ENCODE measurements at regions not wholly inside any gene's neighbourhood (a gene's known extent, or its start where the extent isn't known, plus 50 kb on each side); places are given as distances from the start of the nearest gene placed in this dataset.
"Not testable (repeated sequence)": the region's sequence is repeated elsewhere in the genome, so short reads cannot be mapped to it uniquely, and the experiment has no call there.

DNA sequence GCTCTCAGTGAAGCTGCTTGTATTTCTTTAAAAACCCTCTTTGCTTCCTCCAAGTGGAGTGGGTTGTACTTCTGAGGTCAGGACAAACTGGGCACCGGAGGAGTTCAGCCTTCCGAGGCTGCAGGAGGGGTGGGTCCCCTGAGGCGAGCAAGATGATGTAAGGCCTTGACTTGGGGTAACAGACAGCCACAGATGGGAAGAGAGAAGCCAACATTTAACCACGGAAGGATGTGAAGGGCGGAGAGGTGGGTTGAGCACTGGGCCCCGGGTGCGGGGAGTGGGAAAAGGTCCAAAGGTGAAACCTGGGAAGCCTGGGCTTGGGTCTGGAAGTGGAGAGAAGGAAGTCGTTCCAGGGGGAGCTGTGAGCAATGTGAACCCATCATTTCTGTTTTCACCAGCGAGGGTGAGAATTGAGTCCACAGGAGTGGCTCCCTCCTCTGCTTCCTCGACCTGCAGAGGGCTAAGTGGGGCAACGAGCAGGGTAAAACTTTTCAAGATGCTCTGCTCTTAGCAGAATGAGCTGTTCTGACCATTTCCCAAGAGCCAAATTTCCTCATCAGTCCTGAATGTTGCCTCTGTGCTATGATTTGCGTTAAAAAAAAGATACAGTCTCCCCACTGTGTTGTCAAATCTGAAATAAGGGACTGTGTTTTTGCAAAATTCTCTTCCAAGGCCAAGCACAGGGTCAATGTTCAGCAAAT, 137.7 kb upstream of the CRHR1 start:
- DNase-seq, result no peak

DNA sequence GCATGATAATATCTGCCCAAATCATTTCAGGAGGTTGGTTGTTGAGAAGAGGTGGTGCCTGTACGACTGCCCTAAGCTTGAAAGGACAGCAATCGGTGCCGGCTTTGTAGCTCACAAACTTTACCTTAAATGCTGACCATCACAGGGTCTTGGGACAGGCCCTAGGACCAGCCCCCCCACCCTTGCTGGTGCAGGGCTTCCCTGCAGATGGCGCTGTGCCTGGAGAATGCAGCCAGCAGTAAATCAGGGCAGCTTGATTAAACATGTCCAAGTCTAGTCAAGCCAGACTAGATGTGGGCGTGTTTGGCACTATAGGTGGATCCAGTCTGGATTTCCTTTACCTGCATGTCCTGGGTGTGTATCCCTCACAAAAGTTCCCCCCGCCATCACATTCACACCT, 135.5 kb upstream of the CRHR1 start:
- no peak for DNase-seq

DNA sequence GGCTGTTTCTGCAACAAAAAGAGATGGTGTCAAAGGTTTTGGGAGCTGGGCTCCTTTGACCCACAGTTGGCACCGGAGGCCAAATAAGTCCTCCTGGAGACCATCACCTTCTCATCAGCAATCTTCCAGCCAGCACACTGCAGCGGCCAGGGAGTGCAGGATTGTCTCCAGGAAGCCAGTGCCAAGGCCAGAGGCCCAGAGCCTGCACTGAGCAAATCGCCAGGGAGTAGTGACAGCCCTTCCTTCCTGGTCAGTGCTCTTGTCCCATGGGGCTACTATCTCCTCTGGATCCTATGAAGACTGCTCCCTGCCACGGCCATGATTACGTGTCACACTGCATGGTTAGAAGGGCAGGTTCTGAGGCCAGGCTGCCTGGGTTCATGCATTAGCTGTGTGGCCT, 134.3 kb upstream of the CRHR1 start:
- no peak for DNase-seq

DNA sequence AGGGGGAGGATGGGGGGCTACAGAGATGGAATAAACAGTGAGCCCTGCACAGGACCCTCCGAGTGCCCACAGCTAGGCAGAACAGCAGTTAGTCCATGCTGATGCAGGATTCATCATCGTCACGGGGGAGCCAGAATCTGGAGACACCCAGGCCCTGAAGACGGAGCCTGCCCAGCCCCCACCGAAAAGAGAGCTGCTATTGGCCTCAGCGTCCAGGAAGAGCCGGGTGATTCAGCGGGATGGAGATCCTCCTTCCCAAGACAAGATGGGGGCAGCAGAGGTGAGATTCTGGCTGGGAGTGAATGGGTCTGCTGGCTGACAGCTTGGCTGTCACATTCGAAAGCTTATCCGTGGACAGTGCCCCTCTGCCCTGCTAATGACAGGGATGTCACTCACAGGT, 133.6 kb upstream of the CRHR1 start:
- DNase-seq, result no peak

DNA sequence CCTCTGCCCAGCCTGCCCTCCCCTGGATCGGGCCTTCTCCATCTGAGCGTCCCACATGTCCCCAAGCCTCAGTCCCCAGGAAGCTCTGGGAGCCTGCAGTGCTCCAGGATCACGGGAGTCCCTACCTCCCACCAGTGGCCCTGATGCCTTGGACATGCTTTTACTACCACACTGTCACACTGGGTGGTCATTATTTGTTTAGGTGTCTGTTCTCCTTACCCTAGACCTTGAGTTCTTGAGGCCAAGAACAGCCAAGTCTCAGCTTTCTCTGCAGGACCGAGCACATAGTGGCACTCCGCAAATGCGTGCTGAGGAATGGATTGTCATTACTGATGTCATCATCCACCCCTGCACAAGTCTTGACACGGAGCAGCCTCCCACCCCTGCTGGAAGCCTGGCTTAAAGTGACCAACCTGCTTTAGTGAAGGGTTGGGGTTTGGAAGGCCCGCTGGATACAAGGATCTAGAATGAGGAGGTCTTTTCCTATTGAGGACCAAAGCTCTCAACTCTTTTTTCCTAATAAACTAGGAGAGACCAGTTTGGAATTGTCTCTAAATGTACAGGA, 132.9 kb upstream of the CRHR1 start:
- no peak for DNase-seq

DNA sequence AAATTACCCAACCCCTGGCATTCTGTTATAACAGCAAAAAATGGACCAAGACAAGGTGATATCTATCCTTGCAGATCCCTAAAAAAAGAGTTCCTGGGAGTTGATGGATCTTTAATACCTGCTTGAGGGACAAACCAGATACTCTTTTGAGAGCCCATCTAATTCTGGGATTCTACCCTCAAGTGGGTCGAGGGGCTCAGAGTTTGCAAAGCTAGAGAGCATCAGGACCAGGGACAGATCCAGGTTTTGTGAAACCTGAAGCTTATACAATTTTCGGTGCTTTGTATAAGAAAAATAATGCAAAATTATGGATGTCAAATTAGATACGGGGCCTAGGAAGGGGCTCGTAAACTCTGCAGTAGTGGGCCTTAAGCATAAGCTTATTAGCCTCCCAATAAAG, 130.5 kb upstream of the CRHR1 start:
- DNase-seq, result no peak

DNA sequence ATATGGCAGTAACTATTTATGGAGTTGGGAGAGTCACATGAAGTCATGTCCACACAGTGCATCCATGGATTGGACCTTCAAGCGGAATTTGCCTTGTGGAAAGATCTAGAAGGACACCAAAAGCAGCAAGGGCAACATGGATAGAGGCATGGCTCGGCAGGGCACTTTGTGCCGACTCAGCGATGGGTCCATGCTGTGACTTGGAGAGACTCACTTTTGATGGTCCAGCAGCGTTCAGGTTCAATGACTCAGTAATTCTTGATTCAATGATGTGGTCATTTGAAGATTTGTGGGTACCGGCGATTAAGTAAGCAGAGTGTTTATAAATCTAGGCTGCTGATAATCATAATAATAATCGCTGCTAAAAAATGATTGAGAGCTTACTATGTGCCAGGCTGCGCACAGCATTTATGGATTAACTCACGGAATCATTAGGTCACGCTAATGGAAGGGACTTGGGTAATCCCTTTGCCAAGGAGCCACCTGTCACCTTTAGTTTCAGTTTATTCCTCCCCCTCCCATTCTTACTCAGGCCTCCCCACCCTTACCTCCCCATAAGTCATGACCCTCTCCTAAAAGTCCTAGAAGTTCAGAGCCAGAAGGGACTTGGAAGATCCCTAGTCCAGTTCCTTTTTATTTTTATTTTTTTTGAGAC, 127.5 kb upstream of the CRHR1 start:
- no peak for DNase-seq

DNA sequence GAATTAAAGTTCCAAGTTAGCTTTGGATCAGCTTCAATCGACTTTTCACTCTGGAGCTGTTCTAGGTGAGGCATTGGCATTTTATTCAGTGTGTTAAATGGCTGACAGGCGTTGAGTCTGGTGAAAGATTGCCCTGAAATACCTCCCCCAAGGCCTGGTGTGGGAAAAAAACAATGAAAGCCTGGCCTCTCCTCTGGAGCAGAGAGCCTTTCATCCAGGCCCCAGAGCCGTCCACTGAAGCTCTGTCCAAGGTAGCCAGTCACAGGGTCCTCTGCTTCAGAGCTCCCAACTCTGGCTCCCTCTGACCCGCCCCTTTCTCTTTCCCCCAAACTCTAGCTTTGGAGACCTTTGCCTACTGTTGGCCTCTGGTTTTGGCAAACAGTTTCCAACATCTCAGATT, 123.6 kb upstream of the CRHR1 start:
- no peak for DNase-seq

DNA sequence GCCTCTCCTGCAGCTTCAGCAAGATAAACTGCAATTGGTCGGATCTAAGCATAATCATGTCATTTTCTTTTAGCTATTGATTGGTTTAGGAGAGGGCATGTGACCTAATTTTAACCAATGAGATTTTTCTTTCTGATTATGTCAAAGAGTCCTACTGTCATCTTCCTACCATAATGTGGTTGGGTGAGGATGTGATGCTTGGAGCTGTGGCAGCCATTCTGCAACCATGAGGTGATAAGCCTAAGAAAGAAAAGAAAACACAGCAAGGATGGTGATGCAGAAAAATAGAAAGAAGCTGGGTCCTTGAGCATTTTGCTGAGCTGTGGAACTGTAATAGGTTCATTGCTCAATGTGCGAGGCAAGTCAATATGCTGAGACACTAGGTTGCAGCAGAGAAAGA, 121.7 kb upstream of the CRHR1 start:
- no peak for DNase-seq

DNA sequence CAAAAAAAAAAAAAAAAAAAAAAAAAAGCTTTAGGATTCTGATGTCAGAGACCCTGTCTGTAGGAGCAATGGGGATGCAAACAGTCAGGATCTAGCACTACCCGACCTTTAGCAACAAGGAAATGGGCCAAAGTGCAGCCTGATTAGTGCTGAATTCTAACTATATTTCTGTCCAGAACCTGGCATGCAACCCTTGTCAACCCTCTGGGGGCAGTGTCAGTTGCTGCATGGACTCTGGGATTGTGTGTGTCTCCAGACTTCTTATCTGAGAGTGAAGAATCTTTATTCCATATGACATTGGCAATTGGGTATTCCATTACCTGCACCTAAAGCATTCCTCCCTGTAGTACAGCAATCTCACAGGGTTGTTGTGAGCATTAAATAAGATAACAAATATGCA, 120.3 kb upstream of the CRHR1 start:
- DNase-seq, result no peak

DNA sequence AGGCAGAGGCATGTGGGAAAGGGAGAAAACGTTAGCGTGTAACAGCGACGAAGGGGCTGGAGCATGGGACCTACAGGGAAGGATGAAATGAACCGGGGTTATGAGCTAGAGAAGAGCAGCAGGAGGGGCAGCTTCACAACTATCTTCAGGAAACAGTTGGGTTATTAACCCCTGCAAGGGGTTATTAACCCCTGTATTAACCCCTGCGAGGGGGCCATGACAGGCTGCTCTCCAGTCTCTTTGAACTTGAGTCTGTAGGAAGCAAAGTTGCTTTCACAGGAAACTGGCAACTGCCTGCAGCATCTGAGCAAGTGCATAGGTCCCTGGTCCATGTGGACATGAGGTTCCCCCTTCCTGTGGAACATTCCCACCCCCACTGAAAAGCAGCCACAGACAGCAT, 119.2 kb upstream of the CRHR1 start:
- DNase-seq, result no peak

DNA sequence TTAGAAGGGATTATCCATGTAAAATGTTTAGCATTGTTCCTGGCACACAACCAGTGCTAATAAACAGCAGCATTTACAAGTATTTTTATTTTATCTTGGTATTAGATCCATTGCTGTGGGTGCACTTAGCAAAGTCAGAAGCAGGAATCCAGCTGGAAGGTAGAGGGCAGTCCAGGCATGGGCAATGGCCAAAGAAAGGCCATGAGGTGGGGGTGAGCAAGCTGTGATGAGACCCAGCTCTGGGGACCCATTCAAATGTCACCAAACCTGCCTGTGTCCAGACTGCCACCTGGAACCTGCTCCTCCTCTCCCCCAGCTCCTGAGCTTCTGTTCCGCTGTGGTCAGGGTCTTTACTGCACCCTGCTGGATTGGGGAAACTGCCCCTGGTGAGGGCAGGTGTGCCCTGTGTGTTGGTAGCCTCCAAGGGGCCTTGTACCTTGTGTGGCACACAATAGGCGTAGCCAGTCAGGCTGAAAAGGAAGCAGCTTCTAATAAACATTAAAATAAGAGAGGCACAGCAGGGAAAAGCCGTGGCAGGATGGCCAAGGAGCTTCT, 118.0 kb upstream of the CRHR1 start:
- DNase-seq, result no peak

DNA sequence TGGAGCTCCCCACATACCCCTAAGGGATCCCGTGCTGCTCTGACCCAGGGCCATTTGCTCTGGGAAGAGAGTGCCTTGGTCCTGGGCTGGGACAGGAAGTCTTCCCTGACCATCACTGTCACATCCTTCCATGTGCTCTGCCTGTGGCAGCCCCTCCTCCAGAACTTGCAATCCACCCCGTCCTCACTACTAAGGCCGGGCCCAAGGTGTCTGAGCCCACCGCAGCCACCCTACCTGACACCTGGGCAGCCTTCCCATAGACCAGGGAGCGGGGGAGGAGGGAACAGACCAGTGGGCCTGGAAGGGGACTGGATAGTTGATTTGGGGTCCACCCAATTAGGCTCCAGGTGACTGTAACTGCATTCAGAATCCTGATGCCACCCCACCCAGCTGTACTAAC, 117.5 kb upstream of the CRHR1 start:
- no peak for DNase-seq

DNA sequence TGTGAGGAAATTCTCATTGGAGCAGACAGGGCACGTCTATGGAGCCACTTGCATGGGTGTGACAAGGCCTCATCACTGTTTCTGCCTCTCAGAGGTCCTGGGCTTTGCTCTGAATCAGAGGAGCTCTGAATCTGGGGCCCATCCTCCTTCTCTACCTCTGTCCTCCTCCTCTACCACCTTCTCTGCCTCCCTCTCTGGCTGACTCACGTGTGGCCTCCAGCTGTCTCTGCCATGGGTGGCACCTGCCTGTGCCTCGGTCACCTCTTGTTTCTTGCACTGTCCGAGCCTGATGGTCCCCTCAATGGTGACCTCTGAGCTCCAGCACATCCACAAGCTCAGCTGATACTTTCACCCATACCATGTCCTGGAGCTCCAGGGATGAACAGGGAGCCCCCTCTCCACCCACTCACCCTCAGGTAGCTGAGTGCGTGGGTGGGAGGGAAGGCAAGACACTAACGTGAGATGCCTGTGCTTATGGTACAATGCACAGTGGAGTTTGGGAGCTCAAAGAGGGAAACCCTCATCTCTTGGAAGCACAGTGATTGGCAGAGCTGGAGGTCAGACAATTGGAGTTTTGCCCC, 116.4 kb upstream of the CRHR1 start:
- peak in 3 of 56 donors; percentile 9 to 32 (median 31) for DNase-seq

DNA sequence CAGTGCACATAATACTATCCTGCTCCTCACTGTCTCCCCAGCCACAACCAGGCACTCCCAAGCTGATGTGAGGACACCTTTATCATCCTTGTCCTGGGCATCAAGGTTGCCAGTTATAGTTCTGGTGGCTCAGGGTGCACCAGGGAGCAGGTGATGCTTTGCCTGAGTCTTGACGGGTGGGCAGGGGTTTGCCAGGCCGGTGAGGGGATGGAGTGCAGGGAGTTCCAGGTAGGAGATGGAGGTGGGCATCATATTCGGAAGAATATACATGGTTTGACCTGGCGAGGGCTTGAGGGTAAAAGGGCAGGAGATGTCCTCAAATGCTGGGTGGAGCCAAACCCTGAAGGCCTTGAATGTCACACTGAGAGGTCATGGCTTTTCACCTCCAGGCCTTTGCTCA, 115.8 kb upstream of the CRHR1 start:
- no peak for DNase-seq

DNA sequence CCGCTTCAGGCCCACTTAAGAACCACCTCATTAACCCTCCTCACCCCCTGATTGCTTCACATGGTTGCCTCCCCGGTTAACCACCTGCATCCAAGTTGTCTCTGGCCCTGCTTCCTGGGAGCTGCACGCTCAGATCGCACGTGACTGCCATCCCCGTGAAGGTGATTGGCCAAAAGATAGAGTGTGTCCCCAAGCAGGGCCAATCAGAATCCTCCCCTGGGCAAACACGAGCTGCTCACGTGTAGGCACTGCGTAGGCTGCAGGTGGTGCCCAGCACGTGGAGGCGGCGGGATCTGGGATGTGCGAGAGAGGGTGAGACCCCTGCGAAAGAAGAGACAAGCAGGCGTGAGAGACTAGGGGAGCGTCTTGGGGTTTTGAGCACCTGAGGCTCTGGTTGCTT, 111.8 kb upstream of the CRHR1 start:
- no peak for DNase-seq

DNA sequence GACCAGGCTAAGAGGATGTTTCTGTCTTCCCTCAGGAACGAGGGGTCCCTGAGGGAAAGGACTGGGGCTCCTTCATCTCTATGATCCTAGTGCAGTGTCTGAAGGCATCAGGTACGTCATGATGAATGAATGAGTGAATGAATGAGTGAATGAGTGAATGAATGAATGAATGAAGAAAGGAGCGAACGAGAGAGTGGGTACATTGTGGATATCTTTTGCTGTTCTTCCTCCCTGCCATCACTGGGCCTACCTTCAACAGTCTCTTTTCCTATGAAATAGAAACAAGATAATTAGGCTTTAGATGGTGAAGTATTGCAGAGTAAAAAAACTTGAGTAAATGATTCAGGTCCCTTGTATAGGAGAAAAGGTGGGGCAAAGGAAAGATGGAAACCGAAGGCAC, 111.3 kb upstream of the CRHR1 start:
- no peak for DNase-seq

DNA sequence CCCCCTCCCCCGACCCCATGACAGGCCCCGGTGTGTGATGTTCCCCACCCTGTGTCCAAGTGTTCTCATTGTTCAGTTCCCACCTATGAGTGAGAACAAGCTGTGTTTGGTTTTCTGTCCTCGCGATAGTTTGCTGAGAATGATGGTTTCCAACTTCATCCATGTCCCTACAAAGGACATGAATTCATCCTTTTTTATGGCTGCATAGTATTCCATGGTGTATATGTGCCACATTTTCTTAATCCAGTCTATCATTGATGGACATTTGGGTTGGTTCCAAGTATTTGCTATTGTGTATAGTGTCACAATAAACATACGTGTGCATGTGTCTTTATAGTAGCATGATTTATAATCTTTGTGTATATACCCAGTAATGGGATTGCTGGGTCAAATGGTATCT, 110.4 kb upstream of the CRHR1 start:
- DNase-seq, result not testable (repeated sequence)

DNA sequence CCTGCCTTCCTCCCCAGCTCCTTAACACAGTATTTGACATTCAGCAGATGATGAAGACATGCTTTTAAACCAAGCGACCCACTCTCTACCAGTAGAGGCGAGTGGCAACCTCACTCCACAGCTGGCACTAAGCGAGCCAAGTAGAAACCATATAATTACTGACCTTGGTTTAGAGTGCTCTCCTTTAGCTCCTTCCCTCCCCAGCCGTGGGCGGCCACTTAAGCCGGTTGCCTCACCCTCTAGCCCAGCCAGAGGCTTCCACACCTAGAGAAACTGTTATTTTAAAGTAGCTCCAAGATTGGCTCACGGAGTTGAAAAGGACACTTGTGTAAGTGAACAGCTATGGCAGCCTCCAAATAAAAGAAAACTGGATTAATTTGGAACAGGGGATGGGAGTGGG, 109.1 kb upstream of the CRHR1 start:
- DNase-seq, result no peak

DNA sequence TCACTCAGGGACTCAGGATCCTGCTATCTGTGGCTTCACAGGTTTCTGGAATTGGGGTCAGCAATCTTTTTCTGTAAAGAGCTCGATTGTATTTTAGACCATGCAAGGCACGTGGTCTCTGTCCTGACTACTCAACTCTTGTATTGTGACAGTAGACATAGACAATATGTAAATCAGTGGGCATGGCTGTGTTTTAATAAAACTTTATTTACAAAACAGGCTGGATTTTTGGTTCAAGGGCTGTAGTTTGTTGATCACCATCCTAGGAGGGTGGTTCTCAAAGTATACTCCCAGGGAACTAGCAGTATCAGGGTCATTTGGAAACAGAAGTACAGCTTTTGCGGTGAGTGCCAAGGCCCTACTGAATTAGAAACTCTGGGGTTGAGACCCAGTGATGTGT, 108.2 kb upstream of the CRHR1 start:
- no peak for DNase-seq

DNA sequence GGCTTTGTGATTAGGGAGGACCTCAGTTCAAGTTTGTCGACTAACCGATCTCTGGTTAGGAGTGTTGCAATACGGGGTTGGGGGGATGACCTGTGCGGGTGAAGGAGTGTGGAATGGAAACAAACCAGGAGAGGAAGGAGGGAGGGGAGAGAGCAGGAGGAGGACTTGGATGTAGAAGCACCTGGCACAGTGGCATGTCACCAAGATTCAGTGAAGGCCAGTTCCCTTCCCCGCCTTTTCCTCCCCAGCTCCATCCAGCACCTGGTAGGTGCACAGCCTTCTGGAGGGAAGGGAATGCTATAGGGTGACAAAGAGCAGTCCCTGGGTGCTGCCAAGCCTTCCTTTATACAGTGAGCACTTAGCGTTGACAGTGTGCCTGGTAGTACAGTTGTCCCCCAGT, 107.4 kb upstream of the CRHR1 start:
- no peak for DNase-seq

DNA sequence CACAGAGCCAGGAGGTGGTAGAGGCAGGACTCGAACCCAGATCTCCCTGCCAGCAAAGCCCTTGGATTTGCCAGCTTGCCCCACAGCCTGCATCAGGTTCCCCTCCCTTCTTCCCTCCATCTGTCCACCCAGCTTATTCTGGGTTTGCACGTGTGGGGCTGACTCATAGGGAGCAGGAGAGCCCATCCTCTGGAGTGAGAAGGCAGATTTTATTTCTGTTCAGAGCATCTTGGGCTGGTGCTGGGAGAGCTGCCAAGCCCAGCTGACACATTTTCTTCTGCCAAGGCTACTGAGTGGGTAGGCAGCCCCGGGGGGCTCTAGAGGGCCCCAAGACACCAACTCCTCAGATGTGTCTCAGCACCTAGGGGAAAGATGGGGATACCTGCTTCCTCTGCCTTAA, 106.3 kb upstream of the CRHR1 start:
- DNase-seq, result peak in 28 of 56 donors; percentile 3 to 79 (median 28)

DNA sequence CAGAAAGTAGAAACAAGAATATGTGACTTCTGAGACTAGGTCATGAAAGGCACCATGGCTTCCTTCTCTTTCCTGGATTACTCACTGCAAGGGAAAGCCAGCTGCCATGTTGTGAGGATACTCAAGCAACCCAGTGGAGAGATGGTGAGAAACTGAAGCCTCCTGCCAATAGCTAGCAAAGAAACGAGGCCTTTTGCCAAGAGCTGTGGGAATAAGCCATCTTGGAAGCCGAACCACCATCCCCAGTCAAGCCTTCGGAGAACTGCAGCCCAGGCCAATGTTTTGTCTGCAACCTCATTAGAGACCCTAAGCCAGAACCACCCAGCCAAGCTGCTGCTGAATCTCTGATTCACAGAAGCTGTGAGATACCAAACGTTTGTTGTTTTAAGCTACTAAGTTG, 104.7 kb upstream of the CRHR1 start:
- DNase-seq, result no peak

Measured in amygdala (tissue), 56 donors.